GM18861 (cell line): ENCODE measurements at regions not wholly inside any gene's neighbourhood (a gene's known extent, or its start where the extent isn't known, plus 50 kb on each side); places are given as distances from the start of the nearest gene placed in this dataset.
"Not testable (repeated sequence)": the region's sequence is repeated elsewhere in the genome, so short reads cannot be mapped to it uniquely, and the experiment has no call there.

ENCODE experiments used
- ATAC-seq: cut with Tn5 transposase; IDR thresholded peaks from one replicate; pipeline ENCODE4 v1.9.1; 2021; ENCODE audit not compliant: unreplicated experiment

DNA sequence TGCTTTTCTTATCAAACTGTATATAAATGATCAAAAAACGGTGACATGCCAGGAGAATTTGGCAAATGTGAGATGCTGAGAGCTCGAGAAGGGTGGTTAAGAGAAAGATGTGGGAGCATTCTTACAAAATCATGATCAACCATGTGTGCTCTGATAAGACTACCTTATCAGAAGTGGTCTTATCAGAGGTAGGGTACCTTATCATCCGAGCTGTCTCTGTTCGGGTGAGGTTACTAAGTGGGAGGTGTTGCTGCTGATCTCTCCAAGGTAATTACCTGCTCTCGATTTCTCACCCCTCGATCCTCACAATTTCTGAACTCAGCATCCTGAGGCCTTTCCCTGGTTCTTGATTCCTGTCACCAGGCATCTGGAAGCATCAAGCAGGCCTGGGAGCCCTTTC, 813.0 kb upstream of the ID2 start:
- ATAC-seq: no peak

DNA sequence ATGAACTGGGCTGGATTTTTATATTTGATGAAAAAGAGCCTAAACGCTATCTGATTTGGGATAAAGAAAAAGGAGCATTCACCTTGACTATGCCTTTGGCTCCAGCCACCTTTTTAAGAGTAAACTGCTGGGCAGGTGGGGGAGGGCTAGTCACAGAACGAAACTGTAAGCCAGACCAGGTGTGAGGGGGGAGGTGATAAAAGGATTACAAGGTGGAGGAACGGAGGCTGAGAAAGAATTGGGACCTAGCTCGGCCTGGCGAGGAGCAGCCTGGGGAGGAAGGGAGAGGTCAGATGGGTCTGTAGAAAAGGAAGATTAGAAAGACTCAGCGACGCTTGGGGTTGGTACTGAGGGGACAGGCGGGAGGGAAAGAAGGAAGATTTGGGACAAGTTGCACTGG, 805.4 kb upstream of the ID2 start:
- not testable (repeated sequence) for ATAC-seq

DNA sequence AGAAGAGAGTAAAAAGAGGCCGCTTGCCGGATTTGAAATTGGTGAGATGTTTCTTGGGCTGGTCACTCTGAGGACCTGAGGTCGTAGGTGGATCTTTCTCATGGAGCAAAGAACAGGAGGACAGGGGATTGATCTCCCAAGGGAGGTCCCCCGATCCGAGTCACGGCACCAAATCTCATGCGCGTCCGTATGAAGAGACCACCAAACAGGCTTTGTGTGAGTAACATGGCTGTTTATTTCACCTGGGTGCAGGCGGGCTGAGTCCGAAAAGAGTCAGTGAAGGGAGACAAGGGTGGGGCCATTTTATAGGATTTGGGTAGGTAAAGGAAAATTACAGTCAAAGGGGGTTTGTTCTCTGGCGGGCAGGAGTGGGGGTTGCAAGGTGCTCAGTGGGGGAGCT, 803.6 kb upstream of the ID2 start:
- ATAC-seq: not testable (repeated sequence)

DNA sequence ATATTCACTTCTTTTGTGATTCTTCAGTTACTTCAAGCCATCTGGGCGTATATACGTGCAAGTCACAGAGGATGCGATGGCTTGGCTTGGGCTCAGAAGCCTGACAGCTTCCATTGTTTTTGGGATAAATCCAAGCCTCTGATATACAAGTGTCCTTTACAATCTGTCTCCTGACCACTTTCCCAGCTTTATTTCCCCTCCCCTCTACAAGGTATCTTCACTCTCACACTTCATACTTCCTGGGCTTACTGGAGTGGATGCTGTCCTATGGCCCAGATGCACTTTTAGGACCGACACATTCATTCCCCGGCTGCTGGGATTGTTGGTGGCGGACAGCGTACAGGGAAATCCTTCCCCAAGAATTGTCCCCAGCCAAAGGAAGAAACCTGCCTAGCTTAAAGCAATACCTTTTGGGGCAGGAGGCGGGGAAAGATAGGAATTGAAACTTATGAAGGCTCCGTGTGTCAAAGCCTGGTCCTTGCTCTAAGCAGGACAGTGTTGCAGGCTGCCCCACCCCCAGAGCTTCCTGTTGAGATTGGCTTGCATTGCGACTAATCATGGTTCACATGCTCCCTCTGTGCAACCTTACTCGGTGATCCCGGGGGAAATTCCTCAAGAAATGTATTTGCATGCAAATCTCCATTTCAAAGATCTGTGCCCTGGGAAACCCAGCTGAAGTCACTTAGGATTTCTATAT, 802.9 kb upstream of the ID2 start:
- ATAC-seq: no peak

DNA sequence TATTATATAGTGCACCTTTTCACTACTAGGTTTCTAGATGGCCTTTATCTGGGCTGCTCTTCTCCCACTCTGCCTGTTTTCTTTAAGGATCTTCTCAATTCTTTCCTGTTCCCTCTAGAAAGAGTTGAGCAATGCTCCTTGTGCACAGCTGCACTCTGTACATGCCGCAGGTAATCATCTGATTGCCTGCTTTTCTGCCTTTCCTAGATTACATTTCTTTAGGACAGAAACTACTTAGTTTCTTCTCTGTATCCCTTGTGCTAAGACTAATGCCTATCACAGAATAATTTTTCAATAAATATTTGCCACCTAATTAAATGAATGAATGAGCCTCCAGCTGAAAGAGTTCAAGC, 802.4 kb upstream of the ID2 start:
- ATAC-seq: no peak

DNA sequence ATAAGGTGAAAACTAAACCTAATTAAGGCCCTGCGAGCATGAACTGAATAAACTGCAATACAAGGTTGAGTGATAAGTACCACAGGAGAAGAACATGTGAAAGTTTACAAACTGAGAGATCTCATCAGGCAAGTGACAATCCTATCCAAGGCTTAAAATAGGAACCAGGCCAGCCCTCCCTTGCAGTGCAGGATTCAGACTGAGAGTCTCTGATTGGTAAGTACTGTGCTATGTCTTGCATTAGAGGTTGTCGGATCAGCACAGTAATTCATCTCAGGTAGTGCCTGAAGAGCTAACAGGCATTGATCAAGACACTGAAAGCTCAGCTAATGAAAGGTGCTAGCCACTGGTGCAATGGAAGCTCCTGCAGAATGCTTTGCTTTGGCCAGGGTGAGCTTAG, 801.7 kb upstream of the ID2 start:
- ATAC-seq: no peak

DNA sequence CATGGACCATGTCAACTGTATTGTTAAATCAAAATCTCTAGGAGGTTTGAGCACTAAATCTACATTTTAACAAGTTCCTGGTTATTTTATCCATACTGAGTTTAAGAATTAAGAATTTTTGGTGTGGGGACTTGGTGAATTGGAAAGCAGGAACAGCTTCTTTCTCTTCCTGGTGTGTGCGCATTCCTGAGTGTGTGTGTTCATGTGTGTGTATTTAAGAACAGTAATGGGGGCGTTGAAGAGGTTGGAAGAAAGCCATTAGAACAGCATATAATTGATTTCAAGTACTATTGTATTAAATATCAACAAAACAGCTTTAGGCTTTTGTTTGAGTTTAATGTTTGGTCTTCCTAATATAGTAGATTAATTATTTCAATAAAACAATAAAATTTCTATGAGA, 801.3 kb upstream of the ID2 start:
- ATAC-seq: no peak

DNA sequence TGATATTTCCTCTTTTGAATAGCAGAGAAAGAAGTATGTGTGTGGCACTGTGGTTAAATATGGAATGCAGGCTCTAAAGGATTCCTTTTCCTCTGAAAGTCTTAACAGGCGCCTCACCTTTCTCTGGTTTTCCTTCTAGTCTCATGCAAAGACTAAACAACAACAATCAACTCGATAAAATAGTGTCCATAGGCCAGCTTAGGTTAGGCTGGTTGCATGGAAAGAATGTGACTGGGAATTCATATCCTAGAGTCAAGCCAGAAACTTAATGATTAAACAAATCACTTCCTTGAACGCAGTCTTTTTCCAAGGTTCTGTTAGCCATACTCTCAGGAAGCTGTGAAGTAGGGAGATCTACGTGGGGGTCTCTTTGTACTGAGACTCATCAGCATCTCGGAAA, 800.8 kb upstream of the ID2 start:
- no peak for ATAC-seq

DNA sequence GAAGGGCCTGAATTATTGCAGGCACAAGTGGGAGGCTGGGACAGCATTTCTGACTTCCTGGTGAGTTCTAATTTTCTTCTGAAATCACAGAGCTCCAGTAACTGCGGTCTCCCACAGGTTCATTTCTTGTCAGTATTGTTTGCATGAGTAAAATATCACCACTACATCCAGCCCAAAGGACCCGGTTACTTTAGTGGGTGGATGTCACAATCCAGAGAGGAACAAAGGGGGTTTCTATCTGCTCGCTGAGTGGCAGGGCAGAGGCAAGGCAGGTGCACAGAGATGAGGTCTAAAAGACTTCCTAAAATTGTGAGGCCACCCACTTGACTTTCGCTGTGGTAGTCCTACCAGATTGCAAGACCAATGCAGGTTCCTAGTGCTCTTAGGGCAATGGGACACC, 800.4 kb upstream of the ID2 start:
- no peak for ATAC-seq

DNA sequence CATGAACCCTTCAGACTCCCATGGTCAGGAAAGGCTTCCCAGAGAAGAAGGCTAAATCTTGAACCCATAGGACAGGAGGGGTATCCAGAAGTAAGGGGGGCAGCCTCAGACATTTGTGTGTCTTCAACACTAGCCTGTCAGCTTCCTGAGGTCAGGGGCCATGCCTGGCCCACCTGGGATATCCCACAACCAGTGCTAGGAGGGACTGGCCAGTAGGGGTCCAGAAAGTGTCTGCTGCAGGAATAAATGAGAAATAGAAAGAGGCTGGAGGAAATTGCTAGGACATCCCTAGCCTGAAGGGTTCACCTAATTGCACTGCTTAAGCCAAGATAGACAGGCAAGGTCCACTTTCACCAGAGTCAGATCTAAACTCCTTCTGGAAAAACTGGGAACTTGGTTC, 799.6 kb upstream of the ID2 start:
- no peak for ATAC-seq

DNA sequence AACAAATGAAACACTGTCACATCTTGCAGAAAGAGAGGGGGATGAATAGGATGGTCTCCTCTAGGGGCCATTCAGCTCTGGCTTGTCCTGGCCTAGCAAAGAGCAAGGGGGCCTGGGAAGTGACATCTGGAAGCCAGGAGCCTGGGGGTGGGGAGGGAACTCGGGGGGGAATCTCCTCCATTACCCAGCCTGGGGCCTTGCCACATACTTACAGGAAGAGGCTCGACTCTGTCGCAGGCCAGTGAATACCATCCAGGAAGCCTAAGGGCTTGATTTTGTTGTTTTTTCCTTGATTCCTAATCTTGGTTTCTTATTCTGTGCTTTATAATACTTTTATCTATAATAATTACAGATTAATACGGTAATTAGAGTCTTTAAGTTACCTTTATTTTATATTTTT, 797.5 kb upstream of the ID2 start:
- ATAC-seq: no peak

DNA sequence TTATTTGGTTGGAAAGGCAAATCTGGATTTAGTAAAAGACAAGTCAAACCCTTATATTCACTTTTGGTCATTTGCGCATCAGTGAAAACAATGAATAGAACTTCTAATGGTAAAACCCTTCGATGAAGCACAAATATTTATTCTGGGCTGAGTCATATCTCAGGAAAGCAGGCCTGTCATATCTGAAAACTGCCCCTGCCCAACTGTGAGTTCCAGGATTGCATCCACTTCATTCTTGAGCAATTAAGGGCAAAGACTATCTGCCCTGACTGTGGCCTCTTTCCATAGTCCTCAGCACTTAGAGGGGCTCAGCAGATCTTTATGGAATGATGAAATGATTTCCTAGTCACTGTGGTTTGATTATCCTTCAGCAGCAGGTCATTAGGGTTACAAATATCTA, 795.2 kb upstream of the ID2 start:
- ATAC-seq: no peak

DNA sequence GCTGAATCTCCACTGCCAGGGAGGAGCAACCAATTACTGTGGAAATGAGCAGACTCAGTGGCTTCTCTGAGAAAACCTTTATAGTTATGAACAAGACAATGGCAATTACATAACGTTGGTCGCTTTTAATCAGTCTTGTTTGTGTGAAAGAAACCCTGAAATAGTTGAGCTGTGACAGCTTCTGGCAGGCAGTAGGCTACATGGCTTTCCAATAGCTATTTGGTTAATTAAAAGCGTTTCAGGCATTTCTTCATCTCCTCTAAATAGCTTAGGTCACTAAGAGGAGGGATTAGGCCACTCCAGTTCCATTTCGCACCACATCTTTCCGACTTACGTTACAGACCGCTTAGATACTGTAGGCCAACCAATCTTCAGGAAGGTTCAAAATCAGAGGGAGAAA, 794.4 kb upstream of the ID2 start:
- ATAC-seq: no peak

DNA sequence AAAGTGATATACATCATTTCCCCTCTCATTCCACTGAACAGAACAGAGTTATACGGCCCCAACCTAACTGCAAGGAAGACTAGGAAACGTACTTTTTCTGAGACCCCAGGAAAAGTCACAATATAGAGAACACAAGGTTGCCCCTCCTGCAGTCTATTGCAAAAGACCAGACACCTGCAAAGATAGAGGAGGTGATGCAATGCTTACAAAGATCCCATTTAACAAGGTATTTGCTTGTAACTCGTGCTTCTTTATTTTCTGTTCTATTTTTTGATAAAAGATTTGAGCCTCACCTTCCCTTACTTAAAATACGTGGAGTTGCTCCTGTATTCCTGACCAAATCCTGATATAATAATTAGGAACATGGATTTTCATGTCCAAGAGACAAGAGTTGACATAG, 793.0 kb upstream of the ID2 start:
- no peak for ATAC-seq

DNA sequence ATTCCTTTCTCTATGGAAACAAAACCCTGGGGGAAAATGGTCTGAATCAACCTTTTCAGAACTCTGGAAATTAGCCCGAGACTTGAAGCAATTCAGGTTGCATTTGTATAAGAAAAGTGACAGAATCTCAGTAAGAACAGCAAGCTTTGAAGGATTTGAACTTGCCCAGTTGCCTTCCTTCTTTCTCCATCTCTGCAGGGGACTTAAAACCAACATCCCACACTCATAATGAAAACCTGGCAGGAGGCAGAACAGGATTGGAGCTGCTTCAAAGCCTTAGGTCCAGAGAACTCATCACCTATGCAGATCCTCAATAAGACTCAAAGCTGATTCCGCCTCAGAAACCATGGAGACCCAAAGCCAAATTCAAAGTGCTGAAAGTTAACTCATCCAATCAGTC, 790.5 kb upstream of the ID2 start:
- ATAC-seq: no peak

DNA sequence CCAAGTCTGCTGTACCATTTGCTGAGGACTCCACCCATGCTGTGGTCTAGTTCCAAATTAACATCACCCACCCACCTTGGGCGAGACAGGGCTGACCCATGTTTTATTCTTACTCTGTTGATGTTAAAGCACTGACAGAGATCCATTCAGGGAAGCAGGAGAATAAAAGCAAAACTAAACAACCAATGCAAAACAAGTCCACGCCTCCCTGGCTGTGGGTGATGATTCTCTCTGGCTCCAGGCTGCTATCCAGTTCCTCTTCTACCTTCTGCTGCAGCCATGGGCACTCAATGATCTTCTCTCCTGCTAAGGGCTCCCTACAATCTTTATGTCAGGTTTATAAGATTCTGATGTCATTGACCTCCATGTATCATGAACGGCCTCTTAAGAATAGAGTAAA, 786.6 kb upstream of the ID2 start:
- no peak for ATAC-seq

DNA sequence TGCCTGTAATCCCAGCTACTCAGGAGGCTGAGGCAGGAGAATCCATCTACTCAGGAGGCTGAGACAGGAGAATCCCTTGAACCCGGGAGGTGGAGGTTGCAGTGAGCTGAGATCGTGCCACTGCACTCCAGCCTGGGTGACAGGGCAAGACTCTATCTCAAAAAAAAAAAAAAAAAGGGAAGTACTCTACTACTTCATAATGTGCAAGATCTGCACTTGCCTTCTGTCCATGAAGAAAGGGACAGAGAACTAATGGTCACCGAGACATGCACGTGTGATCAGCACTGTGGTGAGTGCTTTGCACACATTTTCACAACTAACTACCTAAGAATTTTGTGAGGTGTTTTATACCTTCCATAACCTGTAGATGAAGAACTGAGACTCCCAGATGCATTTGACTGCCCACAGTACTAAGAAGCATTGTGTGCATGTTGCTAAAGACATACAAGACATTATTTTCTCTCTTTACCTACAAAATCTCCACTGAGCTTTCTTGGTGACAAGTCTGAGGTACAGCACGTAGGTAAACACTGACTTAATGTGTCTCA, 784.8 kb upstream of the ID2 start:
- no peak for ATAC-seq

DNA sequence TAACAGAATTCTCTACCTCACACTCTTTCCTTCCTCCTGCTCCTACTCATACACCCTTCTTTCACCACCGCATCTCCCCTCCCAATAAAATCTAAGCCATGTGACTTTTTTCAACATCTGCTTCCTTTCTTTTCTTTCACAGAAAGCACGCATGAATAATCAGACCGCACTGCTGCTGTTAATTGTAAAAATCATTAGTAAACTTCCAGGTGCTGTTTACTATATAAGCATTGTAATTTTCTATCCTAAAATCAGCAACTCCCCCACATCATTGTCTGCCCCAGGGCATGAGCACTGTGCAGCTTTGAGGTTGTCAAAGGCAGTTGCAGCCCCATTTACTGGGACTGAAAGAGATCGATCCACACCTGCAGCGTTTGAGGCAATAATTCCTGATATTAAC, 782.6 kb upstream of the ID2 start:
- no peak for ATAC-seq

DNA sequence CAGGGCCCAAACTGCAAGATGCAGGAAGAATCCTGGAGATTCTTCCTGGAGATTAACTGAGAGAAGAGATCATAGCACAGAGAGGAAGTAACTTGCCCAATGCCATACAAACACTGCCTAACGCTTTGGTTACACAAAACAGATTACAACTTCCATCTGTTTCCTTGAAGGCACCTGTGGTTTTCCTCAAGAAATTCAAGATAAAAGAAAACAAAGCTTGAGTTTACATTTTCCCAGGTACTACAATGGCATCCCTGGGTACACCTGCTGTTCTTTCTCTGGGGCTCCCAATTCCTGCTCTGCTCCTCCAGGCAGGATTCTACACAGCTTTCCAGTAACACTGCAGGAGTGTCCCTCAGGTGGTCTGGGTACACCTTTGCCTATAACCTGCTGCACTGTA, 781.9 kb upstream of the ID2 start:
- ATAC-seq: no peak

DNA sequence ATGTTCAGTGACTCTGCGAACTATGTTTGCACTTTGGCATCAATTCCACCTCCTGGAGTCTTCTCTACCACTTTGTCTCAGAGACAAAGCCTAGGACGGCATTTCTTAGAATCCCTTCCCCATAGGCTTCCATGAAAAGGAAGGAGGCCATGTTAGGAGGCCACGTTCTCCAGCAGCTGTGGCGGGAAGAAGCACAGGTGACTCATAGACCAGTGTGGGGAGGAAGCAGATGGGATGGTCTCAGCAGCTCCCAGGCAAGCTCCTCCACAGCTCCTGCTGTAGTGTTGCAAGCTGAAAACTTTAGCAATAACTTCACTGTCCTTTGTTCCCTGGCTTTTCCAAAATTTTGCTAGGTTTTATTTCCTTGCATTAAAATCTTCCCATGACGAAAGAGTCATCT, 781.3 kb upstream of the ID2 start:
- ATAC-seq: no peak

DNA sequence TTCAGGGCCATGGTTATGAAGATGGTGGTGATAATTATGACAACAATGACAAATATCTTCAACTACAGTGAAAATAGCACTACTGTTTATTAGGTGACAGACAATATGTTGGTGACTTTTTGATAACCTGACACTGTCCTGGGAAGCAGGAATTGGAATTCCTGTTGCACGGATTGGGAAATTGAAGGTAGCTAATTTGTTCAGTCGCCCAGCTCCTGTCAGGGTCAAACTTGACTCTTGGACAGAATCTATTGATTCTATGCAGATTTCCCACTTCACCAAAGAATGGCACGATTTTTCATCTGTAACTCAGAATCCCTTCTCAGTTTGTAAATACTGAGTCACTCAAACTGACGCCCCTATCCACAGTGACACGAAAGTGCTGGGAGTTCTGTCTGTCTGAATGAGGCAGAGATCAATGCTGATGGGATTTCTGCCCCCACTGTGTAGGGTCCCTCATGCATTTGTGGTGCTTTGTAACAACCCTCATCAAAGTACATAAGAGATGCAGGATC, 779.5 kb upstream of the ID2 start:
- ATAC-seq: no peak

DNA sequence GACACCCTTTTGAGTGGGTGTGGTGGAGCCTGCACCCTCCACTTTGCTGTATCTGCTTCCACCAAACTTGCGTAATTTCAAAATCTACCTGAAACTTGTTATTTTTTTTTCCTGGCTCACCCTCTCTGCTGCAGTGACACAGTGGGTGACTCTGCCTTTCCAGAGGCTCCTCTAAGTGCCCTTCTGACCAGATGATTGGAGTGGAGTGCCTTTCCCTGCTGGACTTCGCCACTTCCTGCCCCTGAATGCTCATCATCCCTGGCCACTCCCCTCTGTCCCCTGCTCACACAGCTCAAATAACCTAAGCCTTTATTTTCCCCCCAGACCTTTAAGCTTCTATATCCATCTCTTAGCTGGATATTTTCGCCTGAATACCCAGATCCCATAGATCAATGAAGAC, 777.5 kb upstream of the ID2 start:
- no peak for ATAC-seq

DNA sequence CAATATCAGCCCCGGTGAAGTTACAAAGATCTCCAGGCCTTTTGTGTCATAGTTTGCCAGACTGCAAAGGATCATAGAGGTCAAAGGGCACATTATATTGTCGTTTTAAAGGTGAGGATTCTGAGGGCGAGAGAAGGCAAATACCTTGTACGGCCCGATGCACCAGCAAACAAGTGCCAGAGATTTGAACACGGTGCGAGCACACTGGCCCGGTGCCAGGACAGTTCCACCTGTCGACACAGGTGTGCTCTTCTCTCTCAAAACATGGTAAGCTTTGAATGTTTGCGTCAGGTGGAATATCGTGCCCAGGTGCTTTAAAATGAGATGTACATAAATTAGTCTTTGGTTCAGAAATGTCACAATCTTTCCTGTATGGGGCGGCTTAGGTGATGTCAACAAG, 776.1 kb upstream of the ID2 start:
- ATAC-seq: no peak
